ENCODE measurements at regions not wholly inside any gene's neighbourhood (a gene's known extent, or its start where the extent isn't known, plus 50 kb on each side); places are given as distances from the start of the nearest gene placed in this dataset.
"Not testable (repeated sequence)": the region's sequence is repeated elsewhere in the genome, so short reads cannot be mapped to it uniquely, and the experiment has no call there.

DNA sequence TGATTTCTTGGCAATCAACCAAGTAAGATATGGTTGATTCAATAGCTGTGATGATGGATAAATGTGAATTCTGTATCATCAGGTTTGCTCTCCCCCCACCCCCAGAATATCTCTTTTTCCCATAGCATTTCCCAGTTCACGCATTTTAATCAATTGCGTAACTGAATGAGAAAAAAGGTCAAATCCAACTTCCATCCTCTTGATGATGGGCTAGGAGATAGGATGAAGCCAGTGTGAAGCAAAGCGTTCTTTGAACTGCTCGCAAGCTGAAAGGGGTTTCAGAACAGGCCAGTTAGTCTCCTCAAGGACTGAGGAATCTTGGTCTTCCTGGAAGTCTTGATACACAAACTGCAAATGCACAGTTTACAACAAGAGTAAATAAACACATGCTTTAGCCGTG, 94.5 kb upstream of the ARMC3 start:
- no peak for DNase-seq
- Histone ChIP-seq H3K27me3 (replicated peaks) (no peaks in the 10 kb centered on the region), H3K27ac (no peak overlapping the region), H3K4me3 (ENCODE audit: low read depth, low read length) (no peak overlapping the region), H3K36me3 (replicated peaks) (no peaks in the 10 kb centered on the region)
- in situ Hi-C loops (cut with HindIII; ENCODE audit: low pct_ligation_motif_present, low sequenced_read_pairs) = no loop called here
- TF ChIP-seq, protein P1, sequence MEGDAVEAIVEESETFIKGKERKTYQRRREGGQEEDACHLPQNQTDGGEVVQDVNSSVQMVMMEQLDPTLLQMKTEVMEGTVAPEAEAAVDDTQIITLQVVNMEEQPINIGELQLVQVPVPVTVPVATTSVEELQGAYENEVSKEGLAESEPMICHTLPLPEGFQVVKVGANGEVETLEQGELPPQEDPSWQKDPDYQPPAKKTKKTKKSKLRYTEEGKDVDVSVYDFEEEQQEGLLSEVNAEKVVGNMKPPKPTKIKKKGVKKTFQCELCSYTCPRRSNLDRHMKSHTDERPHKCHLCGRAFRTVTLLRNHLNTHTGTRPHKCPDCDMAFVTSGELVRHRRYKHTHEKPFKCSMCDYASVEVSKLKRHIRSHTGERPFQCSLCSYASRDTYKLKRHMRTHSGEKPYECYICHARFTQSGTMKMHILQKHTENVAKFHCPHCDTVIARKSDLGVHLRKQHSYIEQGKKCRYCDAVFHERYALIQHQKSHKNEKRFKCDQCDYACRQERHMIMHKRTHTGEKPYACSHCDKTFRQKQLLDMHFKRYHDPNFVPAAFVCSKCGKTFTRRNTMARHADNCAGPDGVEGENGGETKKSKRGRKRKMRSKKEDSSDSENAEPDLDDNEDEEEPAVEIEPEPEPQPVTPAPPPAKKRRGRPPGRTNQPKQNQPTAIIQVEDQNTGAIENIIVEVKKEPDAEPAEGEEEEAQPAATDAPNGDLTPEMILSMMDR (IDR thresholded peaks at IDR 0.05; ENCODE audit: low read depth, low read length, missing control alignments) = no peak

DNA sequence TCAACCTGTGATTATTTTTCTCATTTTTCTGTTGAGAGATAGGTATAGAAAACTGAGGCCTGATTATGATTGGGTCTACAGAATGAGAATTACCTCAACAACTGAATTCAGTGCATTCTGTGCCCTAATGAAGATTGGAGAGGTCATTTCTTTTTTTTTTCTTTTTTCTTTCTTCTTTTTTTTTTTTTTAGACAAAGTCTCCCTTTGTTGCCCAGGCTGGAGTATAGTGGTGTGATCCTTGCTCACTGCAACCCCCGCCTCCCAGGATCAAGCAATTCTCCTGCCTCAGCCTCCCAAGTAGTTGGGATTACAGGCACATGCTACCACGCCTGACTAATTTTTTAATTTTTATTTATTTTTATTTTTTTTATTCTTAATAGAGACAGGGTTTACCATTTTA, 95.0 kb upstream of the ARMC3 start:
- no peak for DNase-seq
- Histone ChIP-seq H3K4me3 (ENCODE audit: low read depth, low read length) (no peak overlapping the region), H3K36me3 (replicated peaks) (no peaks in the 10 kb centered on the region), H3K27me3 (replicated peaks) (no peaks in the 10 kb centered on the region), H3K27ac (no peak overlapping the region)
- in situ Hi-C loops (cut with HindIII; ENCODE audit: low pct_ligation_motif_present, low sequenced_read_pairs) = no loop called here
- TF ChIP-seq, protein P1 (IDR thresholded peaks at IDR 0.05; ENCODE audit: low read depth, low read length, missing control alignments) = no peak

DNA sequence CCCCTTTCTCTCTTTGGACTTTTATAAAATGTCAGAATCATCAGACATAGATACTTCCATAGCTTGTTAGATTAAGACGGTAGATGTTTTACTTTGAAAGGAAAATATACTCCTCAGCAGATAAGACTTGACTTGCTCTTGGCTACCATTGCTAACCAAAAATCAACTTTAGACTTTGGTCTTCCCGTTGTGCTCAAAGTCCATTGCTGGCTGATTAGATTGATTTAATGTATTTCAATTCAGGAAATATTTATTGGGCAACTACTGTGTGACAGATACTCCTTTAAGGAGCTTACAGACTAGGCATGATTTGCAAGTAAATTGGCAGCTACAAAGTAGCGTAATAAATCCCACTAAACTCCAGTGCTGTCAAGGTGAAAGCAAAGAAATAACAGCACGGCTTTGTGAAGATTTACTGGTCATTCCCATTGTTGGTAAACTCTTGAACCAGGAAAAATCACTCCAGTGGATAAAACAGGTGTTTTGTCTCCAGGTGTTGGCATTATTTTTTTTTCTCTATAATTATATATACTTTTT, 95.7 kb upstream of the ARMC3 start:
- Histone ChIP-seq H3K36me3 (replicated peaks) (no peaks in the 10 kb centered on the region), H3K27ac (no peak overlapping the region), H3K4me3 (ENCODE audit: low read depth, low read length) (no peak overlapping the region), H3K27me3 (replicated peaks) (no peaks in the 10 kb centered on the region)
- TF ChIP-seq, protein P1 (IDR thresholded peaks at IDR 0.05; ENCODE audit: low read depth, low read length, missing control alignments) = no peak
- DNase-seq = no peak
- in situ Hi-C loops (cut with HindIII; ENCODE audit: low pct_ligation_motif_present, low sequenced_read_pairs) = no loop called here

DNA sequence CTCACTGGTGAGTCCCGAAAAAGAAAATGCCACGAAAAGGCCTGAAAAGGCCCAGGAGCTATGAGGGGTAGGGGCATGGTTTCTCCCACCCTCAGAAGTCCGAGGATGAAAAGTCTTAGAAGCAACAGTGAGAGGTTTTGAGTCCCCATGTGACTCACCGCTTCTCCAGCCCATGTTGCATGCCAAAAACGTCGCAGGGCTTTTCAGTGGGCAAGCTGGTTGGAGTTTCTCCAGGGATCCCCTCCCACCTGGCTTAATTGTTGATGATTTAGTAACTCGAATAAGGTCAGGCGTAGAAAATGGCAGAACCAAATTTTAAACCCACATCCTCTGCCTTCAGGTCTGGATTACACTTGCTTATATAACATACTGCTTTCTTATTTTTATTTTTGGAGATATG, 96.3 kb upstream of the ARMC3 start:
- Histone ChIP-seq H3K4me3 (ENCODE audit: low read depth, low read length) (no peak overlapping the region), H3K36me3 (replicated peaks) (no peaks in the 10 kb centered on the region), H3K27me3 (replicated peaks) (no peaks in the 10 kb centered on the region), H3K27ac (no peak overlapping the region)
- no peak for DNase-seq
- TF ChIP-seq, protein P1 (IDR thresholded peaks at IDR 0.05; ENCODE audit: low read depth, low read length, missing control alignments) = no peak
- in situ Hi-C loops (cut with HindIII; ENCODE audit: low pct_ligation_motif_present, low sequenced_read_pairs) = no loop called here

DNA sequence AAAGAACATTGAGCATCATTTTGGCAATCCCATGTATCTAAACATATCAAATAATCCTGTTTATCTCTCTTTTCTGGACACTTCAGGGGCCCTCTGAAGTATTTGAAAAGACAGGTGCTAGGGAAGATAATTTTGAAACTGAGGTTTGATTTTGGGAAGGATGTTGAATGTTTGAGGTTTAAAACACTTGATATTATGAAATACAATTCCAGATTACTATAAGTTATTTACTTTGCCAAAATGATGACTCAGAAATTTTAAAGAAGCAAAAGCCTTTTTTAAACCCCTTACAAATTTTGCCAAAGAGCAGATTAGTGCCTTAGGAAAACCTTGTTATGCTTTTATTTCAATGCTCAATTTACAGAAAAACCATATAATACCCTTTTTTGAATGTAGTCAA, 99.1 kb upstream of the ARMC3 start:
- H3K4me3 ChIP-seq (ENCODE audit: low read depth, low read length); H3K27me3 ChIP-seq (replicated peaks); in situ Hi-C loops (cut with HindIII; ENCODE audit: low pct_ligation_motif_present, low sequenced_read_pairs); DNase-seq; H3K36me3 ChIP-seq (replicated peaks); H3K27ac ChIP-seq: not testable (repeated sequence)

DNA sequence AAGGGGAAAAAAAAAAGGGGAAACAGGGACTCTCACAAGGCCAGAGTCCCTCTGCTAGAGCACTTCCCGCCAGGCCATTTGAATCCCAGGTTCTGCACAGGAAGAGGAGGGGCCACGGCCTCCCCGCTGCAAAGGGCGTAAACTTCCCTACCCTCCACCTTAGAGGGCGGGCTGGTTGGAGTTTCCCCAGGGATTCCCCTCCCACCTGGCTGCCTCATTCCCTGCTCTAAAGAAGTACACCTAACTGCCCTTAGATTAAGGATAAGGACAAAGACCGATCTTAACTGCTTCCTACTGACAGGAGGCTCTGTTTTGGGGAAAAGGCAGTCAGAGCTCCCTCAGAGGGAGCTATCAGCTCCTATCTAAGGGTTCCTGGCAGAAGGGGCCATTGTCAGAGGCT, 102.0 kb upstream of the ARMC3 start:
- no peaks in the 10 kb centered on the region for H3K36me3 ChIP-seq (replicated peaks)
- in situ Hi-C loops (cut with HindIII; ENCODE audit: low pct_ligation_motif_present, low sequenced_read_pairs) = no loop called here
- H3K27ac ChIP-seq = no peak overlapping the region
- TF ChIP-seq, protein P1 (IDR thresholded peaks at IDR 0.05; ENCODE audit: low read depth, low read length, missing control alignments) = no peak
- no peak for DNase-seq
- H3K4me3 ChIP-seq (ENCODE audit: low read depth, low read length) = no peak overlapping the region
- H3K27me3 ChIP-seq (replicated peaks) = no peaks in the 10 kb centered on the region

Measured in brain microvascular endothelial cell (primary cell).